ENCODE measurements at regions not wholly inside any gene's neighbourhood (a gene's known extent, or its start where the extent isn't known, plus 50 kb on each side); places are given as distances from the start of the nearest gene placed in this dataset.

DNA sequence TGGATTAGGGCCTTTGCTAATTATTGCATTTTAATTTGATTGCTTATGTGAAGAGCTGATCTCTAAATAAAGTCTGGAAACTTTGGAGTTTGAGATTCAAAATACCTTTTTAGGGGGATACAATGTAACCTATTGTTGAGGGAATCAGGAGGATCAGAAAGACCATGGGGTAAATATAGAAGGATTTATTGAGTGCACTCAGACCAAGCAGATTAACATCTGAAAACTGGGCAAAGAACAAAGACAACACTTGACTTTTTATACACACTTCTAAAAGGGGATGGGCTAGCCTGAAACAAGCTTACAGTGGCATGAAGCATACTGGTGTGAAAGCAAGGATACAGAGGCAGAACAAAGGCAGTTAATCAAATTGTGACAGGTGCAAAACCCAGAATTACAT lies 174.3 kb downstream of the MRPS30 start:
- Histone ChIP-seq H3K27ac (ENCODE audit: insufficient read depth, low read depth, low read length) (no peak overlapping the region), H4K20me1 (replicated peaks; ENCODE audit: control insufficient read depth, extremely low read depth, insufficient read depth, low read length) (no peaks in the 10 kb centered on the region), H2AFZ (ENCODE audit: low read depth, low read length) (no peak overlapping the region), H3K79me2 (ENCODE audit: control insufficient read depth, insufficient read depth, low read length) (no peaks in the 10 kb centered on the region), H3K9ac (replicated peaks; ENCODE audit: extremely low read depth, insufficient read depth, low read length) (no peak overlapping the region), H3K27me3 (ENCODE audit: control insufficient read depth in 2 of 2, insufficient read depth in 2 of 2, low read length in 2 of 2) (no peaks in the 10 kb centered on the region), H3K4me2 (ENCODE audit: insufficient read depth, low read length) (no peak overlapping the region), H3K4me3 (replicated peaks in 1 of 3; ENCODE audit: insufficient read depth in 1 of 3, low read depth in 1 of 3, low read length in 3 of 3) (no peak overlapping the region), H3K36me3 (ENCODE audit: control insufficient read depth in 2 of 2, extremely low read depth in 1 of 2, insufficient read depth in 2 of 2, low read length in 2 of 2) (no peaks in the 10 kb centered on the region), H3K4me1 (ENCODE audit: control insufficient read depth, extremely low read depth, insufficient read depth, low read length) (no peaks in the 10 kb centered on the region), H3K9me3 (replicated peaks; ENCODE audit: control insufficient read depth, insufficient read depth, low read length) (peaks cover 2% of the 10 kb centered on the region), H3K9me1 (replicated peaks; ENCODE audit: control insufficient read depth, extremely low read depth, insufficient read depth, low read length) (no peaks in the 10 kb centered on the region)
- FAIRE-seq, result no peak
- TF ChIP-seq GATA2 (IDR thresholded peaks at IDR 0.05; ENCODE audit: insufficient read depth, insufficient read length, low read depth, low read length) (no peak), EZH2 (IDR thresholded peaks at IDR 0.05; ENCODE audit: borderline replicate concordance, low read depth, low read length, severe bottlenecking) (no peak), POLR2A (IDR thresholded peaks at IDR 0.05; ENCODE audit: low read depth, low read length) (no peak), CTCF (IDR thresholded peaks at IDR 0.05; ENCODE audit: extremely low read depth in 1 of 2, insufficient read depth in 1 of 2, low read depth in 1 of 2, low read length in 2 of 2) (no peak)
- POLR2A ChIA-PET, result no interaction called here
- intact Hi-C loops (cut with micrococcal nuclease) (no loop called here), dilution Hi-C loops (cut with MboI; ENCODE audit: extremely low pct_ligation_motif_present, low sequenced_read_pairs) (no loop called here)
- no TSS peak for BruUV-seq (replicated peaks)
- no peak for DNase-seq (ENCODE audit: low read depth, low spot score)
- CTCF ChIA-PET, result no interaction called here

DNA sequence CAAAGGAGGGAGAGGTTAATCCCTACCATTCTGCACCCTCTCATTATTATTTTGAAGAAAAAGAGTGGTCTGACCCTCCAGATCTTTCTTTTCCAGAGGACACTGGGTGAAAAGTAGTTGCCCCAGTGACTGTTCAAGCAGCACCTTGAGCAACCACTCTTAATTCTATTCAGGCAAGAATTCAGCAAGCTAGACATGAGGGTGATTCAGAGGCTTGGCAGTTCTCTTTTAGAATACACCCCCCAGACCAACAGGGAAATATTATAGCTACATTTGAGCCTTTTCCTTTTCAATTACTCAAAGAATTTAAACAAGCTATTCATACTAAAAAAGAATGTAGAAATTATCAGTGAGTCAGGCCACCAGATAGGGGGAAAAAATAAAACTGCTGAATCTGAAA lies 178.3 kb downstream of the MRPS30 start:
- Histone ChIP-seq H3K4me1 (ENCODE audit: control insufficient read depth, extremely low read depth, insufficient read depth, low read length) (no peaks in the 10 kb centered on the region), H3K9me1 (replicated peaks; ENCODE audit: control insufficient read depth, extremely low read depth, insufficient read depth, low read length) (no peaks in the 10 kb centered on the region), H3K79me2 (ENCODE audit: control insufficient read depth, insufficient read depth, low read length) (no peaks in the 10 kb centered on the region), H3K9me3 (replicated peaks; ENCODE audit: control insufficient read depth, insufficient read depth, low read length) (peaks cover 2% of the 10 kb centered on the region), H2AFZ (ENCODE audit: low read depth, low read length) (no peak overlapping the region), H4K20me1 (replicated peaks; ENCODE audit: control insufficient read depth, extremely low read depth, insufficient read depth, low read length) (no peaks in the 10 kb centered on the region), H3K27ac (ENCODE audit: insufficient read depth, low read depth, low read length) (no peak overlapping the region), H3K36me3 (ENCODE audit: control insufficient read depth in 2 of 2, extremely low read depth in 1 of 2, insufficient read depth in 2 of 2, low read length in 2 of 2) (no peaks in the 10 kb centered on the region), H3K4me2 (ENCODE audit: insufficient read depth, low read length) (no peak overlapping the region), H3K9ac (replicated peaks; ENCODE audit: extremely low read depth, insufficient read depth, low read length) (no peak overlapping the region), H3K4me3 (replicated peaks in 1 of 3; ENCODE audit: insufficient read depth in 1 of 3, low read depth in 1 of 3, low read length in 3 of 3) (no peak overlapping the region), H3K27me3 (ENCODE audit: control insufficient read depth in 2 of 2, insufficient read depth in 2 of 2, low read length in 2 of 2) (no peaks in the 10 kb centered on the region)
- no TSS peak for BruUV-seq (replicated peaks)
- dilution Hi-C loops (cut with MboI; ENCODE audit: extremely low pct_ligation_motif_present, low sequenced_read_pairs) (no loop called here), intact Hi-C loops (cut with micrococcal nuclease) (no loop called here)
- ChIA-PET CTCF (interaction anchor here (0.7 kb wide), 1 partner anchor 268 kb away, joined by 3 read pairs; no protein-coding TSS in a partner anchor), POLR2A (no interaction called here)
- FAIRE-seq (no peak), DNase-seq (ENCODE audit: low read depth, low spot score) (no peak)
- TF ChIP-seq EZH2 (IDR thresholded peaks at IDR 0.05; ENCODE audit: borderline replicate concordance, low read depth, low read length, severe bottlenecking) (no peak), CTCF (IDR thresholded peaks at IDR 0.05; ENCODE audit: extremely low read depth in 1 of 2, insufficient read depth in 1 of 2, low read depth in 1 of 2, low read length in 2 of 2) (no peak), POLR2A (IDR thresholded peaks at IDR 0.05; ENCODE audit: low read depth, low read length) (no peak), MAX (IDR thresholded peaks at IDR 0.05; ENCODE audit: insufficient read depth, insufficient read length) (no peak), MYC (IDR thresholded peaks at IDR 0.05; ENCODE audit: low read depth, low read length) (no peak), POLR2AphosphoS5 (IDR thresholded peaks at IDR 0.05; ENCODE audit: insufficient read depth, low read depth, low read length) (no peak), JUN (IDR thresholded peaks at IDR 0.05; ENCODE audit: borderline replicate concordance, insufficient read depth, insufficient read length, low read depth) (no peak), FOS (IDR thresholded peaks at IDR 0.05; ENCODE audit: borderline replicate concordance, insufficient read depth, low read length) (no peak), GATA2 (IDR thresholded peaks at IDR 0.05; ENCODE audit: insufficient read depth, insufficient read length, low read depth, low read length) (no peak)
